ENCODE measurements at regions not wholly inside any gene's neighbourhood (a gene's known extent, or its start where the extent isn't known, plus 50 kb on each side); places are given as distances from the start of the nearest gene placed in this dataset.

- H3K4me1 ChIP-seq, result no peaks in the 10 kb centered on the region
- 66 to 69% methylated on average over 3 of the region's 3 CpGs for WGBS, 2 donors
- FAIRE-seq, result no peak
- intact Hi-C loops (cut with DNase I), result no loop called here
- H3K27me3 ChIP-seq, result no peaks in the 10 kb centered on the region
- no peak overlapping the region for H3K4me3 ChIP-seq
- TF ChIP-seq CTCF (IDR thresholded peaks at IDR 0.05), result no peak
- H3K9me3 ChIP-seq, result no peaks in the 10 kb centered on the region
- H3K36me3 ChIP-seq, result no peaks in the 10 kb centered on the region
- no peak overlapping the region for H3K27ac ChIP-seq
- ATAC-seq, result no peak
- DNase-seq, result no peak
These were observed 1940.0 kb upstream of the SEL1L start for GRCh38 chr14:83473416-83474235.

GRCh38 chr14:83478741-83479140 is 1945.1 kb upstream of the SEL1L start:
- Histone ChIP-seq H3K36me3 (no peaks in the 10 kb centered on the region), H3K27ac (no peak overlapping the region), H3K4me1 (no peaks in the 10 kb centered on the region), H3K27me3 (no peaks in the 10 kb centered on the region), H3K9me3 (no peaks in the 10 kb centered on the region), H3K4me3 (no peak overlapping the region)
- 64 to 76% methylated on average over 6 of the region's 6 CpGs for WGBS, 2 donors
- no peak for TF ChIP-seq CTCF (IDR thresholded peaks at IDR 0.05)
- FAIRE-seq, result no peak
- DNase-seq, result no peak
- ATAC-seq, result no peak
- intact Hi-C loops (cut with DNase I), result no loop called here

GRCh38 chr14:83483063-83483462 is 1949.4 kb upstream of the SEL1L start:
- H3K36me3 ChIP-seq, result no peaks in the 10 kb centered on the region
- no peak for TF ChIP-seq CTCF (IDR thresholded peaks at IDR 0.05)
- no peak for FAIRE-seq
- intact Hi-C loops (cut with DNase I), result no loop called here
- H3K27me3 ChIP-seq, result no peaks in the 10 kb centered on the region
- no peak overlapping the region for H3K27ac ChIP-seq
- H3K4me1 ChIP-seq, result no peaks in the 10 kb centered on the region
- H3K4me3 ChIP-seq, result no peak overlapping the region
- 49 to 74% methylated on average over 1 of the region's 1 CpG for WGBS, 2 donors
- no peak for DNase-seq
- ATAC-seq, result no peak
- no peaks in the 10 kb centered on the region for H3K9me3 ChIP-seq

- Histone ChIP-seq H3K4me1 (no peaks in the 10 kb centered on the region), H3K4me3 (no peak overlapping the region), H3K27me3 (no peaks in the 10 kb centered on the region), H3K27ac (no peak overlapping the region), H3K36me3 (no peaks in the 10 kb centered on the region), H3K9me3 (no peaks in the 10 kb centered on the region)
- TF ChIP-seq CTCF (IDR thresholded peaks at IDR 0.05), result no peak
- DNase-seq, result no peak
- FAIRE-seq, result no peak
- intact Hi-C loops (cut with DNase I), result no loop called here
- no peak for ATAC-seq
These were observed 1951.9 kb upstream of the SEL1L start for GRCh38 chr14:83485591-83485990.

GRCh38 chr14:83491091-83491490 is 1957.4 kb upstream of the SEL1L start:
- H3K9me3 ChIP-seq, result no peaks in the 10 kb centered on the region
- no peak overlapping the region for H3K4me3 ChIP-seq
- FAIRE-seq (no peak), DNase-seq (no peak), ATAC-seq (no peak)
- no peak overlapping the region for H3K27ac ChIP-seq
- intact Hi-C loops (cut with DNase I), result no loop called here
- H3K36me3 ChIP-seq, result no peaks in the 10 kb centered on the region
- H3K27me3 ChIP-seq, result no peaks in the 10 kb centered on the region
- WGBS, 2 donors, result 79 to 80% methylated on average over 2 of the region's 2 CpGs
- no peaks in the 10 kb centered on the region for H3K4me1 ChIP-seq
- TF ChIP-seq CTCF (IDR thresholded peaks at IDR 0.05), result no peak
